Type B pancreatic cell (in vitro differentiated cells): ENCODE measurements at regions not wholly inside any gene's neighbourhood (a gene's known extent, or its start where the extent isn't known, plus 50 kb on each side); places are given as distances from the start of the nearest gene placed in this dataset.

ENCODE experiments used
- DNase-seq: peaks from one replicate; pipeline ENCODE4 v3.0.0; 2021; ENCODE audit warnings: mixed read lengths; ENCODE audit not compliant: unreplicated experiment; ENCODE audit errors: extremely low spot score
- H3K27ac Mint-ChIP-seq: 2 replicates; pipeline ENCODE4 v1.8.0; 2021; ENCODE audit warnings: mild to moderate bottlenecking, mixed read lengths
- H3K27me3 Mint-ChIP-seq: 2 replicates; pipeline ENCODE4 v1.8.0; 2021; ENCODE audit warnings: mixed read lengths
- H3K36me3 Mint-ChIP-seq: 2 replicates; pipeline ENCODE4 v1.8.0; 2021; ENCODE audit warnings: mixed read lengths
- H3K4me1 Mint-ChIP-seq: one replicate; pipeline ENCODE4 v1.8.0; 2021; ENCODE audit warnings: mixed read lengths; ENCODE audit not compliant: unreplicated experiment
- H3K4me3 Mint-ChIP-seq: 2 replicates; pipeline ENCODE4 v1.8.0; 2021; ENCODE audit warnings: mild to moderate bottlenecking, mixed read lengths
- H3K9me3 Mint-ChIP-seq: 2 replicates; pipeline ENCODE4 v1.8.0; 2021; ENCODE audit warnings: mixed read lengths
- CTCF ChIP-seq: fragments of 200-600 bp; sonication (generic); conservative IDR thresholded peaks from 2 replicates; pipeline ENCODE4 v1.5.0; 2021; ENCODE audit warnings: antibody characterized with exemption, mild to moderate bottlenecking

- H3K27ac Mint-ChIP-seq: no peak overlapping the region
- H3K36me3 Mint-ChIP-seq: no peaks in the 10 kb centered on the region
- no peaks in the 10 kb centered on the region for H3K27me3 Mint-ChIP-seq
- no peaks in the 10 kb centered on the region for H3K4me1 Mint-ChIP-seq
- no peak for TF ChIP-seq CTCF
- DNase-seq: no peak
- no peaks in the 10 kb centered on the region for H3K9me3 Mint-ChIP-seq
- H3K4me3 Mint-ChIP-seq: no peak overlapping the region
Observed at GRCh38 chrX:94645726-94646125, 971.7 kb downstream of the FAM133A start.

- Mint-ChIP-seq H3K9me3 (peaks cover 7% of the 10 kb centered on the region), H3K36me3 (no peaks in the 10 kb centered on the region), H3K4me1 (no peaks in the 10 kb centered on the region), H3K27ac (no peak overlapping the region), H3K27me3 (no peaks in the 10 kb centered on the region), H3K4me3 (no peak overlapping the region)
- no peak for DNase-seq
- TF ChIP-seq CTCF: no peak
Observed at GRCh38 chrX:94655180-94655579, 981.2 kb downstream of the FAM133A start.

DNA sequence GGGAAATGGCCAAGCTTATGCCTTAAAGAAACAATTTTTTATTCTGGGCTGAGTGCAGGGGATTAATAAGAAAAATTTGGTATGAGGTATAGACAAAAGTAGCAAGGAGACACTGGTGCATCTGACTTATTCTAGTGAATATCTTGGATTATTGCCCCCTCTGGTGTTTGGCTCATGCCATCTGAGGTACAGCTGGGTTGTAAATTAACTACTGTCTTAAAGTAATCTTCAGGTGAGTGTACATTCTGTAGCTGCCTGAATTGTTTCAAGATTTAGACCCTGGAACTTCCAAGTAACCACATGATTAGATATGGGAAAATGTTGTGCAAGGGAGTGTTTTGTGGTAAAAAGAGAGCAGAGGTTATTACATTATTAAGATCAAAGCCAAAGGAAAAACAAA is 988.7 kb downstream of the FAM133A start:
- Mint-ChIP-seq H3K4me1 (no peaks in the 10 kb centered on the region), H3K36me3 (no peaks in the 10 kb centered on the region), H3K27me3 (no peaks in the 10 kb centered on the region), H3K4me3 (no peak overlapping the region), H3K27ac (no peak overlapping the region), H3K9me3 (peaks cover 6% of the 10 kb centered on the region)
- TF ChIP-seq CTCF: peak; percentile 51
- DNase-seq: no peak

- no peak overlapping the region for H3K27ac Mint-ChIP-seq
- H3K4me1 Mint-ChIP-seq: no peaks in the 10 kb centered on the region
- TF ChIP-seq CTCF: peak; percentile 45
- no peak for DNase-seq
- no peaks in the 10 kb centered on the region for H3K27me3 Mint-ChIP-seq
- no peaks in the 10 kb centered on the region for H3K36me3 Mint-ChIP-seq
- no peaks in the 10 kb centered on the region for H3K9me3 Mint-ChIP-seq
- H3K4me3 Mint-ChIP-seq: no peak overlapping the region
Observed at GRCh38 chrX:94676285-94676684, 1002.3 kb downstream of the FAM133A start.

DNA sequence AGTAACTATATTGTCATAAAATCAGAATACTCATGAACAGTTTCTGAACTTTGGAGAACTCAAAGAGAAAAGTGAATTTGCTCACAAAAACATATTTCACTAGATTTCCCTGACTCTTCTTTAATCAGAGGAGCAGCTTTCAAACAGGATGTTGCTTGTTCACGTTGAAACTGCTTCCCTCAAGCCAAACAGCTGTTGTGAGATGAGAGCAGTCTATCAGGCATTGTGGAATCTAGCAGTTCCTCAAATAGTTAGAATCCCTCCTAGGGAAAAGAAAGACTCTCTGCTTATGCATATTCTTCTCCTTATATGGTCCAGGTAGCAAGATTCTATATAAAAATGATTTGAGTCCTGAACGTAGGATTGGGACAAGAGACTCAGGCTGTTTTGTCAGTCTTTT is 1012.1 kb downstream of the FAM133A start:
- Mint-ChIP-seq H3K36me3 (no peaks in the 10 kb centered on the region), H3K27me3 (no peaks in the 10 kb centered on the region)

More for the DNA sequence above, 1012.1 kb downstream of the FAM133A start:
- no peak for TF ChIP-seq CTCF
- Mint-ChIP-seq H3K4me3 (no peak overlapping the region), H3K9me3 (no peaks in the 10 kb centered on the region), H3K27ac (no peak overlapping the region), H3K4me1 (no peaks in the 10 kb centered on the region)
- DNase-seq: no peak
